Cardiac muscle cell (in vitro differentiated cells and primary cell): ENCODE measurements at regions not wholly inside any gene's neighbourhood (a gene's known extent, or its start where the extent isn't known, plus 50 kb on each side); places are given as distances from the start of the nearest gene placed in this dataset.

Source experiments
- DNase-seq, 2 donors: peaks; one replicate each; pipeline versions ENCODE4 v3.0.0 to v3.0.0-alpha.2; 2010 to 2017; ENCODE audit warnings: low read depth in 1 of 2, low spot score in 1 of 2
- H3K27ac ChIP-seq: fragments of 200-600 bp; sonication (generic); 2 replicates; pipeline ENCODE4 v1.5.1; 2016
- H3K27me3 ChIP-seq: fragments of 200-600 bp; sonication (generic); 2 replicates; pipeline ENCODE4 v1.6.0; 2016; ENCODE audit warnings: control low read depth
- H3K36me3 ChIP-seq: fragments of 200-600 bp; sonication (generic); 2 replicates; pipeline ENCODE4 v1.5.1; 2016; ENCODE audit warnings: control low read depth
- H3K4me1 ChIP-seq: fragments of 200-600 bp; sonication (generic); 2 replicates; pipeline ENCODE4 v1.8.1; 2017; ENCODE audit warnings: low read depth, mild to moderate bottlenecking, mixed run types
- H3K4me3 ChIP-seq: fragments of 200-600 bp; sonication (generic); 2 replicates; pipeline ENCODE4 v1.5.1; 2016; ENCODE audit warnings: mild to moderate bottlenecking
- H3K9me3 ChIP-seq: fragments of 200-600 bp; sonication (generic); 2 replicates; pipeline ENCODE4 v1.5.1; 2017; ENCODE audit warnings: low read depth, mild to moderate bottlenecking, control low read depth
- CTCF ChIP-seq: IDR thresholded peaks from 2 replicates; pipeline ENCODE4 v1.5.1; 2012; ENCODE audit warnings: low read depth, mild to moderate bottlenecking, low read length

- no peaks in the 10 kb centered on the region for H3K27me3 ChIP-seq
- H3K4me1 ChIP-seq, result no peaks in the 10 kb centered on the region
- no peaks in the 10 kb centered on the region for H3K9me3 ChIP-seq
- DNase-seq, result no peak
- no peak for TF ChIP-seq CTCF
- no peaks in the 10 kb centered on the region for H3K36me3 ChIP-seq
- no peak overlapping the region for H3K27ac ChIP-seq
- H3K4me3 ChIP-seq, result no peak overlapping the region
Measured at GRCh38 chr10:44053391-44053790, 331.5 kb downstream of the CXCL12 start.

- Histone ChIP-seq H3K36me3 (no peaks in the 10 kb centered on the region), H3K4me1 (no peaks in the 10 kb centered on the region), H3K27ac (no peak overlapping the region), H3K9me3 (no peaks in the 10 kb centered on the region), H3K4me3 (no peak overlapping the region), H3K27me3 (no peaks in the 10 kb centered on the region)
- DNase-seq, result peak in 1 of 2 donors; percentile 76
- no peak for TF ChIP-seq CTCF
Measured at GRCh38 chr10:44051584-44052385, 333.1 kb downstream of the CXCL12 start.

- no peaks in the 10 kb centered on the region for H3K9me3 ChIP-seq
Measured at GRCh38 chr10:44051091-44051490, 333.8 kb downstream of the CXCL12 start.

DNA sequence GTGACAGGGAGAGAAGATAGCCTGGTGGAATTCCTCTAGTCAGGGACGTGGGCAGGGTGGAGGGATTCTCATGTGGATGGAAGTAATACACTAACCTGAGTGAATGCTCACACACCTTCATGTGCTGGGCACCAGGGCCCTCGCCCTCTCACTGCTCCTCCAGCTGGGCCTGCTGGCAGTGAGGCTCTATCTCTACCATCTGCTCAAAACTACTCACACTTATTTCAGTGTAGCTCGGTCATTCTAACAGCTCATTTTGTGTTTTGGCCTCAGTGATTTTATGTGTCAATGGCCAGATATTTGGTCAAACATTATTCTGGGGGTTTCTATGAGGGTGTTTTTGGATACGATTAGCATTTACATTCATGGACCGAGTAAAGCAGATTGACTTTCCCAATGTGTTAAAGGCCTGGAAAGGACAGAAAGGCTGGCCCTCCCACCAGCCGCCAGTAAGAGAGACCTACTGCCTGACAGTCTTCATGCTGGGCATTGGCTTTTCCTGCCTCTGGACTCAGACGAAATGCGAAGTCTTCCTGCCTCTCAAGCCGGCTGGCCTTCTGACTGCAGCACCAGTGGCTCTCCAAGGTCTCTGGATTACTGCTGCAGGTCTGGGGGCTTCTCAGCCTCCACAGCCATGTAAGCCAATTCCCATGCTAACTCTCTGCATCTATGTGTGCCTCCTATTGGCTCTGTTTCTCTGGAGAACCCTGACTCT lies 335.4 kb downstream of the CXCL12 start:
- DNase-seq, result no peak
- H3K36me3 ChIP-seq, result no peaks in the 10 kb centered on the region
- H3K27ac ChIP-seq, result no peak overlapping the region
- H3K4me1 ChIP-seq, result no peaks in the 10 kb centered on the region
- H3K27me3 ChIP-seq, result no peaks in the 10 kb centered on the region
- TF ChIP-seq CTCF, result no peak
- no peaks in the 10 kb centered on the region for H3K9me3 ChIP-seq
- no peak overlapping the region for H3K4me3 ChIP-seq

More at GRCh38 chr10:44051091-44051490, 333.8 kb downstream of the CXCL12 start:
- DNase-seq, result no peak
- Histone ChIP-seq H3K4me3 (no peak overlapping the region), H3K4me1 (no peaks in the 10 kb centered on the region), H3K36me3 (no peaks in the 10 kb centered on the region), H3K27me3 (no peaks in the 10 kb centered on the region), H3K27ac (no peak overlapping the region)
- no peak for TF ChIP-seq CTCF

- H3K27me3 ChIP-seq, result no peaks in the 10 kb centered on the region
- no peak for DNase-seq
- no peak for TF ChIP-seq CTCF
- no peaks in the 10 kb centered on the region for H3K36me3 ChIP-seq
- no peak overlapping the region for H3K27ac ChIP-seq
- H3K4me3 ChIP-seq, result no peak overlapping the region
- no peaks in the 10 kb centered on the region for H3K9me3 ChIP-seq
- no peaks in the 10 kb centered on the region for H3K4me1 ChIP-seq
Measured at GRCh38 chr10:44047361-44047760, 337.5 kb downstream of the CXCL12 start.
